Lower leg skin (tissue), 3 donors: ENCODE measurements at regions not wholly inside any gene's neighbourhood (a gene's known extent, or its start where the extent isn't known, plus 50 kb on each side); places are given as distances from the start of the nearest gene placed in this dataset.

Experiments used
- CTCF ChIP-seq, 3 donors: fragments of 450-650 bp; IDR thresholded peaks; one replicate each; pipeline ENCODE4 v1.5.1; 2016; ENCODE audit warnings: antibody characterized with exemption in 3 of 3, mild to moderate bottlenecking in 3 of 3, moderate library complexity in 2 of 3
- POLR2A ChIP-seq, 2 donors: fragments of 450-650 bp; IDR thresholded peaks; one replicate each; pipeline ENCODE4 v1.6.1; 2016 to 2017; ENCODE audit warnings: antibody characterized with exemption in 2 of 2, mild to moderate bottlenecking in 1 of 2, moderate library complexity in 1 of 2

- TF ChIP-seq CTCF (IDR thresholded peaks at IDR 0.05) (no peak), POLR2A (IDR thresholded peaks at IDR 0.05) (no peak)
Observed at GRCh38 chr20:63071541-63072181, 64.9 kb upstream of the BHLHE23 start.
